ENCODE measurements at regions not wholly inside any gene's neighbourhood (a gene's known extent, or its start where the extent isn't known, plus 50 kb on each side); places are given as distances from the start of the nearest gene placed in this dataset.

- no peak for DNase-seq (ENCODE audit: low read depth)
- H3K4me3 ChIP-seq (ENCODE audit: low read length): no peak overlapping the region
- TF ChIP-seq CTCF (IDR thresholded peaks at IDR 0.05; ENCODE audit: insufficient read depth, low read depth, low read length, missing control alignments): no peak
Measured at GRCh38 chr1:163747855-163748254, 426.1 kb downstream of the NUF2 start.

- no peak for TF ChIP-seq CTCF (IDR thresholded peaks at IDR 0.05; ENCODE audit: insufficient read depth, low read depth, low read length, missing control alignments)
- no peak for DNase-seq (ENCODE audit: low read depth)
- no peak overlapping the region for H3K4me3 ChIP-seq (ENCODE audit: low read length)
Measured at GRCh38 chr1:163758977-163759670, 437.4 kb downstream of the NUF2 start.

- DNase-seq (ENCODE audit: low read depth): no peak
- H3K4me3 ChIP-seq (ENCODE audit: low read length): no peak overlapping the region
- no peak for TF ChIP-seq CTCF (IDR thresholded peaks at IDR 0.05; ENCODE audit: insufficient read depth, low read depth, low read length, missing control alignments)
Measured at GRCh38 chr1:163761898-163762297, 440.1 kb downstream of the NUF2 start.

GRCh38 chr1:163766257-163766918 is 444.6 kb downstream of the NUF2 start:
- no peak for TF ChIP-seq CTCF (IDR thresholded peaks at IDR 0.05; ENCODE audit: insufficient read depth, low read depth, low read length, missing control alignments)
- DNase-seq (ENCODE audit: low read depth): no peak
- H3K4me3 ChIP-seq (ENCODE audit: low read length): no peak overlapping the region

GRCh38 chr1:163768576-163768975 is 446.8 kb downstream of the NUF2 start:
- TF ChIP-seq CTCF (IDR thresholded peaks at IDR 0.05; ENCODE audit: insufficient read depth, low read depth, low read length, missing control alignments): no peak
- H3K4me3 ChIP-seq (ENCODE audit: low read length): no peak overlapping the region
- DNase-seq (ENCODE audit: low read depth): no peak

GRCh38 chr1:163770265-163770664 is 448.5 kb downstream of the NUF2 start:
- no peak overlapping the region for H3K4me3 ChIP-seq (ENCODE audit: low read length)
- DNase-seq (ENCODE audit: low read depth): no peak
- no peak for TF ChIP-seq CTCF (IDR thresholded peaks at IDR 0.05; ENCODE audit: insufficient read depth, low read depth, low read length, missing control alignments)

- no peak overlapping the region for H3K4me3 ChIP-seq (ENCODE audit: low read length)
- no peak for TF ChIP-seq CTCF (IDR thresholded peaks at IDR 0.05; ENCODE audit: insufficient read depth, low read depth, low read length, missing control alignments)
- DNase-seq (ENCODE audit: low read depth): peak; percentile 38
Measured at GRCh38 chr1:163771637-163772036, 449.9 kb downstream of the NUF2 start.

All from epithelial cell of esophagus (primary cell).